ENCODE measurements at regions not wholly inside any gene's neighbourhood (a gene's known extent, or its start where the extent isn't known, plus 50 kb on each side); places are given as distances from the start of the nearest gene placed in this dataset.

DNA sequence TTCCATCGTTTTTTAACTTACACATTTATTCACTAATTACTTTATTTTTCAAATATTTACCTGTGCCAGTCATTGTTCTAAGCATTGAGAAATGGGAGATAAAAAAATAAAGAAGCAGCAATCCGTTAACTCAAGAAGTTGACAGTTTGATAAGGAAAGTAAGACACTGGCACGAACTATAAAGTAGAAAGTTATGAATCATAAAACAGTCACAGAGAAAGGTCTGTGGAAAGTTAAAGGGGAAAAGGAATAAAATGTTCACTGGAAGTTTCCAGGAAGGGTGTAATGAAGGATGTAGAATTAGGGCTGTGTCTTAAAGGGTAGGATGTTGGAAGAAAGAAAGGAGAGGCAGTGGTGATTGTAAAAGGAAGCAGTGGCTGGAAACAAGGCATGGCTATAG, 118.9 kb downstream of the RDH14 start:
- TF ChIP-seq, protein P1, sequence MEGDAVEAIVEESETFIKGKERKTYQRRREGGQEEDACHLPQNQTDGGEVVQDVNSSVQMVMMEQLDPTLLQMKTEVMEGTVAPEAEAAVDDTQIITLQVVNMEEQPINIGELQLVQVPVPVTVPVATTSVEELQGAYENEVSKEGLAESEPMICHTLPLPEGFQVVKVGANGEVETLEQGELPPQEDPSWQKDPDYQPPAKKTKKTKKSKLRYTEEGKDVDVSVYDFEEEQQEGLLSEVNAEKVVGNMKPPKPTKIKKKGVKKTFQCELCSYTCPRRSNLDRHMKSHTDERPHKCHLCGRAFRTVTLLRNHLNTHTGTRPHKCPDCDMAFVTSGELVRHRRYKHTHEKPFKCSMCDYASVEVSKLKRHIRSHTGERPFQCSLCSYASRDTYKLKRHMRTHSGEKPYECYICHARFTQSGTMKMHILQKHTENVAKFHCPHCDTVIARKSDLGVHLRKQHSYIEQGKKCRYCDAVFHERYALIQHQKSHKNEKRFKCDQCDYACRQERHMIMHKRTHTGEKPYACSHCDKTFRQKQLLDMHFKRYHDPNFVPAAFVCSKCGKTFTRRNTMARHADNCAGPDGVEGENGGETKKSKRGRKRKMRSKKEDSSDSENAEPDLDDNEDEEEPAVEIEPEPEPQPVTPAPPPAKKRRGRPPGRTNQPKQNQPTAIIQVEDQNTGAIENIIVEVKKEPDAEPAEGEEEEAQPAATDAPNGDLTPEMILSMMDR (conservative IDR thresholded peaks at IDR 0.05) = no peak
- no peak for TF ChIP-seq EZH2 (IDR thresholded peaks at IDR 0.05; ENCODE audit: low read depth)

Measured in PC-9 (cell line).